ENCODE measurements at regions not wholly inside any gene's neighbourhood (a gene's known extent, or its start where the extent isn't known, plus 50 kb on each side); places are given as distances from the start of the nearest gene placed in this dataset.
A peak's percentile ranks its signal among the peaks of the same experiment; 100 is the strongest.

- H3K4me1 Mint-ChIP-seq (ENCODE audit: low read depth, unreplicated experiment): peaks cover 17% of the 10 kb centered on the region
- no peak overlapping the region for H3K27ac Mint-ChIP-seq (ENCODE audit: unreplicated experiment)
- no peak for DNase-seq
- H3K27me3 Mint-ChIP-seq (ENCODE audit: unreplicated experiment): no peaks in the 10 kb centered on the region
- H3K9me3 Mint-ChIP-seq (ENCODE audit: unreplicated experiment): peaks cover 5% of the 10 kb centered on the region
- peaks cover 9% of the 10 kb centered on the region for H3K36me3 Mint-ChIP-seq (ENCODE audit: unreplicated experiment)
- TF ChIP-seq, protein P1, sequence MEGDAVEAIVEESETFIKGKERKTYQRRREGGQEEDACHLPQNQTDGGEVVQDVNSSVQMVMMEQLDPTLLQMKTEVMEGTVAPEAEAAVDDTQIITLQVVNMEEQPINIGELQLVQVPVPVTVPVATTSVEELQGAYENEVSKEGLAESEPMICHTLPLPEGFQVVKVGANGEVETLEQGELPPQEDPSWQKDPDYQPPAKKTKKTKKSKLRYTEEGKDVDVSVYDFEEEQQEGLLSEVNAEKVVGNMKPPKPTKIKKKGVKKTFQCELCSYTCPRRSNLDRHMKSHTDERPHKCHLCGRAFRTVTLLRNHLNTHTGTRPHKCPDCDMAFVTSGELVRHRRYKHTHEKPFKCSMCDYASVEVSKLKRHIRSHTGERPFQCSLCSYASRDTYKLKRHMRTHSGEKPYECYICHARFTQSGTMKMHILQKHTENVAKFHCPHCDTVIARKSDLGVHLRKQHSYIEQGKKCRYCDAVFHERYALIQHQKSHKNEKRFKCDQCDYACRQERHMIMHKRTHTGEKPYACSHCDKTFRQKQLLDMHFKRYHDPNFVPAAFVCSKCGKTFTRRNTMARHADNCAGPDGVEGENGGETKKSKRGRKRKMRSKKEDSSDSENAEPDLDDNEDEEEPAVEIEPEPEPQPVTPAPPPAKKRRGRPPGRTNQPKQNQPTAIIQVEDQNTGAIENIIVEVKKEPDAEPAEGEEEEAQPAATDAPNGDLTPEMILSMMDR (IDR thresholded peaks at IDR 0.05; ENCODE audit: partially characterized antibody, unreplicated experiment): no peak
- H3K4me3 Mint-ChIP-seq (ENCODE audit: unreplicated experiment): no peak overlapping the region
Measured at GRCh38 chr13:21965095-21965494, 294.2 kb downstream of the FGF9 start.

- DNase-seq: no peak
- TF ChIP-seq, protein P1 (IDR thresholded peaks at IDR 0.05; ENCODE audit: partially characterized antibody, unreplicated experiment): no peak
- Mint-ChIP-seq H3K9me3 (ENCODE audit: unreplicated experiment) (peaks cover 5% of the 10 kb centered on the region), H3K27ac (ENCODE audit: unreplicated experiment) (no peak overlapping the region), H3K36me3 (ENCODE audit: unreplicated experiment) (peaks cover 6% of the 10 kb centered on the region), H3K4me1 (ENCODE audit: low read depth, unreplicated experiment) (peaks cover 17% of the 10 kb centered on the region), H3K4me3 (ENCODE audit: unreplicated experiment) (no peak overlapping the region), H3K27me3 (ENCODE audit: unreplicated experiment) (no peaks in the 10 kb centered on the region)
Measured at GRCh38 chr13:21966014-21966413, 295.1 kb downstream of the FGF9 start.

GRCh38 chr13:21967871-21968270 lies 297.0 kb downstream of the FGF9 start:
- Mint-ChIP-seq H3K27ac (ENCODE audit: unreplicated experiment) (peak overlapping the region; percentile 30), H3K9me3 (ENCODE audit: unreplicated experiment) (peaks cover 5% of the 10 kb centered on the region), H3K4me1 (ENCODE audit: low read depth, unreplicated experiment) (peaks cover 17% of the 10 kb centered on the region), H3K36me3 (ENCODE audit: unreplicated experiment) (no peaks in the 10 kb centered on the region), H3K4me3 (ENCODE audit: unreplicated experiment) (no peak overlapping the region), H3K27me3 (ENCODE audit: unreplicated experiment) (no peaks in the 10 kb centered on the region)
- no peak for DNase-seq
- TF ChIP-seq, protein P1 (IDR thresholded peaks at IDR 0.05; ENCODE audit: partially characterized antibody, unreplicated experiment): no peak

GRCh38 chr13:21970172-21970571 lies 299.3 kb downstream of the FGF9 start:
- TF ChIP-seq, protein P1 (IDR thresholded peaks at IDR 0.05; ENCODE audit: partially characterized antibody, unreplicated experiment): no peak
- no peak overlapping the region for H3K27ac Mint-ChIP-seq (ENCODE audit: unreplicated experiment)
- H3K27me3 Mint-ChIP-seq (ENCODE audit: unreplicated experiment): no peaks in the 10 kb centered on the region
- H3K9me3 Mint-ChIP-seq (ENCODE audit: unreplicated experiment): peaks cover 7% of the 10 kb centered on the region
- H3K4me3 Mint-ChIP-seq (ENCODE audit: unreplicated experiment): no peak overlapping the region
- H3K4me1 Mint-ChIP-seq (ENCODE audit: low read depth, unreplicated experiment): peaks cover 17% of the 10 kb centered on the region
- H3K36me3 Mint-ChIP-seq (ENCODE audit: unreplicated experiment): no peaks in the 10 kb centered on the region
- DNase-seq: no peak

GRCh38 chr13:21970918-21971317 lies 300.0 kb downstream of the FGF9 start:
- no peak for DNase-seq
- Mint-ChIP-seq H3K9me3 (ENCODE audit: unreplicated experiment) (peaks cover 7% of the 10 kb centered on the region), H3K4me1 (ENCODE audit: low read depth, unreplicated experiment) (peaks cover 16% of the 10 kb centered on the region), H3K27ac (ENCODE audit: unreplicated experiment) (no peak overlapping the region), H3K36me3 (ENCODE audit: unreplicated experiment) (no peaks in the 10 kb centered on the region), H3K4me3 (ENCODE audit: unreplicated experiment) (no peak overlapping the region), H3K27me3 (ENCODE audit: unreplicated experiment) (no peaks in the 10 kb centered on the region)
- TF ChIP-seq, protein P1 (IDR thresholded peaks at IDR 0.05; ENCODE audit: partially characterized antibody, unreplicated experiment): no peak

Data from glutamatergic neuron (in vitro differentiated cells).